Panc1 (cell line): ENCODE measurements at regions not wholly inside any gene's neighbourhood (a gene's known extent, or its start where the extent isn't known, plus 50 kb on each side); places are given as distances from the start of the nearest gene placed in this dataset.
"Not testable (repeated sequence)": the region's sequence is repeated elsewhere in the genome, so short reads cannot be mapped to it uniquely, and the experiment has no call there.

Source experiments
- ATAC-seq: fragments of 200-7000 bp; cut with Tn5 transposase; 2 replicates; pipeline ENCODE4 v1.9.1; 2020; ENCODE audit warnings: mild to moderate bottlenecking, moderate library complexity
- BruUV-seq: library from RNA; stranded (reverse); fragments of 400-500 nt; replicated peaks from 2 replicates; lab custom pipeline; 2021; lab: Mats Ljungman, UMichigan
- CTCF ChIA-PET: fragments of 300-600 bp; sonication (Branson Sonifier 250); formaldehyde crosslinking; loops from one replicate; lab custom pipeline; 2022; ENCODE audit warnings: antibody characterized with exemption; lab: Charles Lee
- POLR2A ChIA-PET: fragments of 300-600 bp; sonication (Branson Sonifier 250); formaldehyde crosslinking; loops from one replicate; lab custom pipeline; 2022; ENCODE audit warnings: antibody characterized with exemption; lab: Charles Lee
- DNase-seq: peaks from one replicate; pipeline ENCODE4 v3.0.0-alpha.2; 2010; ENCODE audit warnings: low read depth, low spot score
- H3K27ac ChIP-seq: 2 replicates; pipeline ENCODE4 v1.5.1; 2011; ENCODE audit warnings: mild to moderate bottlenecking, low read length, inconsistent platforms
- H3K27me3 ChIP-seq: fragments of 200-500 bp; sonication (Bioruptor generic); 2 replicates; pipeline ENCODE4 v1.6.0; 2014; ENCODE audit warnings: low read length, inconsistent platforms; ENCODE audit not compliant: control insufficient read depth, insufficient read depth
- H3K36me3 ChIP-seq: fragments of 200-500 bp; sonication (Bioruptor generic); 2 replicates; pipeline ENCODE4 v1.5.1; 2014; ENCODE audit warnings: inconsistent platforms, mild to moderate bottlenecking, low read length, moderate library complexity; ENCODE audit not compliant: control insufficient read depth, insufficient read depth
- H3K4me1 ChIP-seq: 2 replicates; pipeline ENCODE4 v1.5.1; 2011; ENCODE audit warnings: inconsistent platforms, mild to moderate bottlenecking, low read length, moderate library complexity; ENCODE audit not compliant: control insufficient read depth, insufficient read depth
- H3K4me3 ChIP-seq, 2 experiments: 2 replicates each; pipeline ENCODE4 v1.5.1; 2011 to 2012; ENCODE audit warnings: low read depth in 2 of 2, low read length in 2 of 2, mild to moderate bottlenecking in 2 of 2, inconsistent platforms in 1 of 2, moderate library complexity in 1 of 2
- H3K9me3 ChIP-seq: fragments of 200-500 bp; sonication (Bioruptor generic); 2 replicates; pipeline ENCODE4 v1.5.1; 2014; ENCODE audit warnings: low read depth, mild to moderate bottlenecking, inconsistent platforms, low read length, moderate library complexity; ENCODE audit not compliant: control insufficient read depth, insufficient read depth
- POLR2AphosphoS5 ChIP-seq: IDR thresholded peaks from 2 replicates; pipeline ENCODE4 v1.6.1; 2012; ENCODE audit warnings: mild to moderate bottlenecking, low read depth, low read length, moderate library complexity
- SIN3A ChIP-seq: IDR thresholded peaks from 2 replicates; pipeline ENCODE4 v1.6.1; 2012; ENCODE audit warnings: low read depth, mild to moderate bottlenecking, low read length, moderate library complexity, borderline replicate concordance; ENCODE audit not compliant: insufficient read depth
- TCF7L2 ChIP-seq: IDR thresholded peaks from 2 replicates; pipeline ENCODE4 v1.6.1; 2011; ENCODE audit warnings: mild to moderate bottlenecking, low read depth, low read length, inconsistent platforms
- in situ Hi-C: cut with HindIII; loops from 2 replicates; pipeline ENCODE4 v1.10.0; 2016; ENCODE audit warnings: low sequenced_read_pairs, low pct_unique_long_range_greater_than_20kb
- intact Hi-C: fragments of 100-400 bp; cut with micrococcal nuclease; formaldehyde crosslinking; loops from one replicate; pipeline ENCODE4 v1.10.0; 2022; ENCODE audit not compliant: unreplicated experiment
- TF ChIP-seq, protein P1 (sequence below): fragments of 450-650 bp; IDR thresholded peaks from 2 replicates; pipeline ENCODE4 v1.5.1; 2017; ENCODE audit warnings: mild to moderate bottlenecking
- TF ChIP-seq, protein P2 (sequence below), 2 experiments: IDR thresholded peaks; 2 replicates each; pipeline ENCODE4 v1.6.1; 2011 to 2012; ENCODE audit warnings: low read depth in 2 of 2, control low read depth in 1 of 2, low read length in 1 of 2, mild to moderate bottlenecking in 1 of 2, moderate library complexity in 1 of 2; ENCODE audit not compliant: insufficient read depth in 1 of 2

DNA sequence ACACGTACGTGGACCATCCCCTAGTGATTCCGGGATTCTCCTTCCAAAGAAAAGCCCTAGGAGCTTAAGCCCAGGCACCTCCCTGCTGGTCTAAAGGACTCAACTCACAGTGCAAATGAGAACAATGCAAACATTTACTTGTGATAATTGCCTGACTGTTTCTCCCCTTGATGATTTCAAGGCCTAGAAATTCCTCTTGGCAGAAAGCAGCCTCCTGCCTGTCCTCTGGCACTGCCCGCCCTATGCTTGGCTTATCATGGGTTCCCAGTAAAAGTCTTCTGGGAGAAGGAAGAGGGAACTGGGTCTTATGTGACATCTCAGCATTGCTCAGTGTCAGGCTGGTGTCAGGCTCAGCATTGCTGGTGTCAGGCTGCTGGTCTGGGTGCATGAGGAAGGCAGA, 351.8 kb downstream of the SHANK2 start:
- no peaks in the 10 kb centered on the region for H3K4me1 ChIP-seq
- in situ Hi-C loops (no loop called here), intact Hi-C loops (no loop called here)
- CTCF ChIA-PET = no interaction called here
- H3K9me3 ChIP-seq = peaks cover 5% of the 10 kb centered on the region; the same call in 1 of the 2 replicates
- POLR2A ChIA-PET = no interaction called here
- H3K4me3 ChIP-seq = no peak overlapping the region
- H3K27me3 ChIP-seq = no peaks in the 10 kb centered on the region
- H3K36me3 ChIP-seq = no peaks in the 10 kb centered on the region
- H3K27ac ChIP-seq = no peak overlapping the region
- no TSS peak for BruUV-seq
- TF ChIP-seq TCF7L2 (no peak), SIN3A (no peak), POLR2AphosphoS5 (no peak)
- TF ChIP-seq, protein P1, sequence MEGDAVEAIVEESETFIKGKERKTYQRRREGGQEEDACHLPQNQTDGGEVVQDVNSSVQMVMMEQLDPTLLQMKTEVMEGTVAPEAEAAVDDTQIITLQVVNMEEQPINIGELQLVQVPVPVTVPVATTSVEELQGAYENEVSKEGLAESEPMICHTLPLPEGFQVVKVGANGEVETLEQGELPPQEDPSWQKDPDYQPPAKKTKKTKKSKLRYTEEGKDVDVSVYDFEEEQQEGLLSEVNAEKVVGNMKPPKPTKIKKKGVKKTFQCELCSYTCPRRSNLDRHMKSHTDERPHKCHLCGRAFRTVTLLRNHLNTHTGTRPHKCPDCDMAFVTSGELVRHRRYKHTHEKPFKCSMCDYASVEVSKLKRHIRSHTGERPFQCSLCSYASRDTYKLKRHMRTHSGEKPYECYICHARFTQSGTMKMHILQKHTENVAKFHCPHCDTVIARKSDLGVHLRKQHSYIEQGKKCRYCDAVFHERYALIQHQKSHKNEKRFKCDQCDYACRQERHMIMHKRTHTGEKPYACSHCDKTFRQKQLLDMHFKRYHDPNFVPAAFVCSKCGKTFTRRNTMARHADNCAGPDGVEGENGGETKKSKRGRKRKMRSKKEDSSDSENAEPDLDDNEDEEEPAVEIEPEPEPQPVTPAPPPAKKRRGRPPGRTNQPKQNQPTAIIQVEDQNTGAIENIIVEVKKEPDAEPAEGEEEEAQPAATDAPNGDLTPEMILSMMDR = no peak
- ATAC-seq = no peak
- DNase-seq = no peak

DNA sequence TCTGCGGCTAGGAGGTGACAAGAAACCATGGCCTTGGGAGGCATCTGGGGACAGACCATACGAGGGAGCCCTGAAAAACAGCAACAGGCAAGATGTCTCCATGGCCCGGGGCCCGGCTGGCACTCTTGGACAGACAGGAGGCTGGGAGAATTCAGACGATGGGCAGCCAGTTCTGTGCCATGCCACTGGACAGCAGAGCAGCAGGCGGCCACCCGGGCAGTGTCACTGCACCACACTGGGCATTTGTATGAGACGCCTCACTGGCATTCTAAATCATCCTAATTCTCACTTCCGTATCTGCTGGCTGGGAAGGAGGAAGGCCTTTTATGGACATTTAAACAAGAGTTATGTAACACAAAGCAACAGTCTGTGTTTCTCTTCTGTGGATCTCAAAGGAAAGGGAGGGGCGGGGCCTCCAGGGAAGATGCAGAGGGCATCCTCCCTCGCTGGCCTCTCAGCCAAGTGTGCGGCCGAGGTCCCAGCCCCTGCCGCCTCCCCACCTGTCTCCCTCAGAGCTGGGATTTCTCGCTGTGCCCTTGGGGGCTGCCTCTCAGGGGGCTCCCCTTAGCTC, 350.3 kb downstream of the SHANK2 start:
- TF ChIP-seq, protein P2, sequence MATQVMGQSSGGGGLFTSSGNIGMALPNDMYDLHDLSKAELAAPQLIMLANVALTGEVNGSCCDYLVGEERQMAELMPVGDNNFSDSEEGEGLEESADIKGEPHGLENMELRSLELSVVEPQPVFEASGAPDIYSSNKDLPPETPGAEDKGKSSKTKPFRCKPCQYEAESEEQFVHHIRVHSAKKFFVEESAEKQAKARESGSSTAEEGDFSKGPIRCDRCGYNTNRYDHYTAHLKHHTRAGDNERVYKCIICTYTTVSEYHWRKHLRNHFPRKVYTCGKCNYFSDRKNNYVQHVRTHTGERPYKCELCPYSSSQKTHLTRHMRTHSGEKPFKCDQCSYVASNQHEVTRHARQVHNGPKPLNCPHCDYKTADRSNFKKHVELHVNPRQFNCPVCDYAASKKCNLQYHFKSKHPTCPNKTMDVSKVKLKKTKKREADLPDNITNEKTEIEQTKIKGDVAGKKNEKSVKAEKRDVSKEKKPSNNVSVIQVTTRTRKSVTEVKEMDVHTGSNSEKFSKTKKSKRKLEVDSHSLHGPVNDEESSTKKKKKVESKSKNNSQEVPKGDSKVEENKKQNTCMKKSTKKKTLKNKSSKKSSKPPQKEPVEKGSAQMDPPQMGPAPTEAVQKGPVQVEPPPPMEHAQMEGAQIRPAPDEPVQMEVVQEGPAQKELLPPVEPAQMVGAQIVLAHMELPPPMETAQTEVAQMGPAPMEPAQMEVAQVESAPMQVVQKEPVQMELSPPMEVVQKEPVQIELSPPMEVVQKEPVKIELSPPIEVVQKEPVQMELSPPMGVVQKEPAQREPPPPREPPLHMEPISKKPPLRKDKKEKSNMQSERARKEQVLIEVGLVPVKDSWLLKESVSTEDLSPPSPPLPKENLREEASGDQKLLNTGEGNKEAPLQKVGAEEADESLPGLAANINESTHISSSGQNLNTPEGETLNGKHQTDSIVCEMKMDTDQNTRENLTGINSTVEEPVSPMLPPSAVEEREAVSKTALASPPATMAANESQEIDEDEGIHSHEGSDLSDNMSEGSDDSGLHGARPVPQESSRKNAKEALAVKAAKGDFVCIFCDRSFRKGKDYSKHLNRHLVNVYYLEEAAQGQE (IDR thresholded peaks at IDR 0.05; ENCODE audit: insufficient read depth in 1 of 2, low read depth in 2 of 2, low read length in 1 of 2) = no peak
- no peak for TF ChIP-seq SIN3A
- no peak for TF ChIP-seq POLR2AphosphoS5
- TF ChIP-seq, protein P1 = no peak
- TF ChIP-seq TCF7L2 = no peak
- Histone ChIP-seq H3K36me3 (no peaks in the 10 kb centered on the region), H3K4me3 (no peak overlapping the region), H3K9me3 (peaks cover 2% of the 10 kb centered on the region; the same call in 1 of the 2 replicates), H3K4me1 (no peaks in the 10 kb centered on the region), H3K27me3 (no peaks in the 10 kb centered on the region), H3K27ac (no peak overlapping the region)
- intact Hi-C loops (no loop called here), in situ Hi-C loops (no loop called here)
- ATAC-seq (peak; percentile 49; the same call in 1 of the 2 replicates), DNase-seq (no peak)
- POLR2A ChIA-PET = no interaction called here
- CTCF ChIA-PET = no interaction called here
- BruUV-seq = no TSS peak

DNA sequence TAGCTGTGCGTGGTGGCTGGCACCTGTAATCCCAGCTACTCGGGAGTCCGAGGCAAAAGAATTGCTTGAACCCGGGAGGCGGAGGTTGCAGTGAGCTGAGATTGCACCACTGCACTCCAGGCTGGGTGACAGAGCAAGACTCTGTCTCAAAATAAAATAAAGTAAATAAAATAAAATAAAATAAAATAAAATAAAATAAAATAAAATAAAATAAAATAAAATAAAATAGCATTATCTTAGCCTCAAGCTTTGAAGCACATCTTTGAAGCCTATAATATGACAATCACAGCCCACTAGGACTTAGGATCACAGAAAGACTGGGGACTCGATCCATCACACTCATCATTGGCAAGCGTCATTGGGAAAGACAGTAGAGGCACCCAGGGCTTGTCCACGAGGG, 349.1 kb downstream of the SHANK2 start:
- DNase-seq, CTCF ChIA-PET, H3K4me1 ChIP-seq, H3K36me3 ChIP-seq, H3K27me3 ChIP-seq, H3K27ac ChIP-seq, POLR2A ChIA-PET, ATAC-seq, H3K9me3 ChIP-seq, H3K4me3 ChIP-seq, intact Hi-C loops, in situ Hi-C loops, BruUV-seq: not testable (repeated sequence)
